Frontal cortex (tissue), 3 donors: ENCODE measurements at regions not wholly inside any gene's neighbourhood (a gene's known extent, or its start where the extent isn't known, plus 50 kb on each side); places are given as distances from the start of the nearest gene placed in this dataset.

Experiments
- DNase-seq, 2 donors: peaks; one replicate each; pipeline ENCODE4 v3.0.0; 2012; ENCODE audit warnings: low spot score in 2 of 2
- FAIRE-seq: peaks from 2 replicates; lab custom pipeline; 2012; peaks lifted over from hg19 to GRCh38; lab: Jason Lieb, UNC
- donor health status: control.
- donor health status: control.
- donor health status: control.

GRCh38 chr13:48761256-48761655 lies 107.5 kb downstream of the CYSLTR2 start:
- FAIRE-seq: no peak
- DNase-seq: no peak

GRCh38 chr13:48769107-48769704 lies 115.5 kb downstream of the CYSLTR2 start:
- DNase-seq: peak; percentile 27 to 28
- FAIRE-seq: peak; percentile 86

DNA sequence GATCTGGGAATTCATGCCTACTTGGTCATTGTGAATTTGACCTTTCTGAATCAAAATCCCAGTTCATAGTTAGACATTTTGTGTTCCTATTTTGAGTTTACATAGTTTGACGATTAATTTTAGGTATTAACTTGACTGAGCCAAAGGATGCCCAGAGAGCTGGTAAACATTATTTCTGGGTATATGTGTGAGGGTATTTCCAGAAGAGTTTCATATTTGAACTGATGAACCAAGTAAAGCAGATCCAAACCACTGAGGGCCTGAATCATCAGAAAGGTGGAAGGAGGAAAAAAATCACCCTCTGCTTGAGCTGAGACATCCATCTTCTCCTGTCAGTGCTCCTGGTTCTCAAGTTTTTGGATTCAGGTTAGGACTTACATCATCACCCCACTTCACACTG lies 116.6 kb downstream of the CYSLTR2 start:
- no peak for FAIRE-seq
- DNase-seq: no peak

- FAIRE-seq (no peak), DNase-seq (no peak)
Observed at GRCh38 chr13:48772908-48773307, 119.2 kb downstream of the CYSLTR2 start.

DNA sequence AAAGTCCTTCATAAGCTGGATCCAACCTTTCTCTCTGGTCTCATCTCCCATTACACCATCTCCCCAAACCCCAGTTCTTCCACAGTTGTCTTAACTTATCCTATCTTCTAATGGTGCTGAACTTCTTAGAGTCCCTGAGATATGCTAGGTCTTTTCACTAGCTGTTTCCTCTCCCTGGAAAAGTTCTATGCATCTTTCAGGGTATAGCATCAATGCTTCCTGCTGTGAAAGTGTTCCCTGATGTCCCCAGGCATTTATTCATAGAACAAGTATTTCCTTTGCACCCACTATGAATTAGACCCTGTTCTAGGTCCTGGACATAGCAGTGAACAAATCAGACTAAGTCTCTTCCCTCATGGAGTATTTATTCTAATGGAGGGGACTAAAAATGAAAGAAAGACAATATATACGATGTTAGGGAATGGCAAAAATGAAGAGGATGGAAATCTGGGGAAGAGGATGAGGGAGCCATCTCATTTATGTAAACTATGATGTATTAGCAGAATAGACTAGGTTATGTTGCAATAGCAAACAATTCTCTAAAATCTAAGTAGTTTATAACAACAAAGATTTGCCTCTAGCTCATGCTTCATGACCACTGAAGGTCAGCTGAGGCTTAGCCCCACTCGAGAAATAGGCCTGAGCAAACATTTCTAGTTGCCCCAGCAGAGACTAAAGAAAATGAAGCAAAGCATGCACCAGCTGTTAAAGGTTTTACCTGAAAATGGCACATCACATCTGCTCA lies 120.0 kb downstream of the CYSLTR2 start:
- DNase-seq (no peak), FAIRE-seq (no peak)

GRCh38 chr13:48775285-48775684 lies 121.6 kb downstream of the CYSLTR2 start:
- DNase-seq (no peak), FAIRE-seq (no peak)

- FAIRE-seq: no peak
- no peak for DNase-seq
Observed at GRCh38 chr13:48775804-48776203, 122.1 kb downstream of the CYSLTR2 start.

- DNase-seq: no peak
- no peak for FAIRE-seq
Observed at GRCh38 chr13:48776401-48776800, 122.7 kb downstream of the CYSLTR2 start.

GRCh38 chr13:48778610-48779009 lies 124.9 kb downstream of the CYSLTR2 start:
- no peak for FAIRE-seq

GRCh38 chr13:48780713-48781341 lies 127.1 kb downstream of the CYSLTR2 start:
- DNase-seq (no peak), FAIRE-seq (no peak)

More at GRCh38 chr13:48778610-48779009, 124.9 kb downstream of the CYSLTR2 start:
- no peak for DNase-seq

- FAIRE-seq: no peak
- DNase-seq: no peak
Observed at GRCh38 chr13:48782429-48782840, 128.7 kb downstream of the CYSLTR2 start.

DNA sequence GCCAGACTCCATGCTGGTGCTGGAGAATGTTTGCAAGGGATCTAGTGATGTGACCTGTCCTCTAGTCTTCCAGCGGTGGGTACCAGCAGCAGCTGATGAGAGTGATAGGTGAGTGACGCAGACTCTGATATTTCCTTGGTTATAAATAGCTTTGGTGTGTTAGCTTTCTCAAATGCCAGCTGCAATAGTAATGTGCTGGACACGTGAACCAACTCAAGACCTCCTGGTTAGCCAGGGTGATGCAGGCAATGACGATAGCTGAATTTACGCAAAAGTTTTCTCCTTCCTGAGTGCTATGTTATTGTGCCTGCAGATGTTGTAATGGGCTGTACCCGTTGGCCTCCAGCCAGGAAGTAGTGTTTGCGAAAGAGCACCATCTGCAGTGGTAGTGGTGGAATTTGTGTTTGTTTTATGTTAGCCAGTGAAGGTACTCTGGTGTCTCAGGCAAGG lies 129.5 kb downstream of the CYSLTR2 start:
- FAIRE-seq (no peak), DNase-seq (no peak)

GRCh38 chr13:48783695-48784230 lies 130.0 kb downstream of the CYSLTR2 start:
- FAIRE-seq (no peak), DNase-seq (no peak)

- FAIRE-seq: no peak
- DNase-seq: no peak
Observed at GRCh38 chr13:48784916-48785548, 131.3 kb downstream of the CYSLTR2 start.

GRCh38 chr13:48790199-48790598 lies 136.5 kb downstream of the CYSLTR2 start:
- DNase-seq (no peak), FAIRE-seq (no peak)

DNA sequence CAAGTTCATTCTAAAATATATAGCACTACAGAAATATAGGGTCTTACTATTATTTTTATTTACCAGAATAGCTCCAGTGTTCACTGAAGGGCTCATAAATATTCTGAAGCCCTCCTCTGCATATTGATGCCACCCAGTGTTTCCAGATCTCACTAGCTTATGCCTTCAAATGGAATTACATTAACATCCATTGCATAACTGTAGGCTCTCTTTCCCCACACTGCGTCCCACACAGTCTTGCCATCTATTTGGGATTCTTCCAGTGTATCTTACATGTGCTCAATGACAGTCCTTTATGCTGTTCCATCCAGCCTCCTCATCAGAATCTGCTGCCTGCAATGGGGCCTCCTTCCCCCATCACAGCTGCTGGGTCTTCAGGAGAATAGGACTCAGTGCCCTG lies 137.2 kb downstream of the CYSLTR2 start:
- no peak for DNase-seq
- FAIRE-seq: no peak

DNA sequence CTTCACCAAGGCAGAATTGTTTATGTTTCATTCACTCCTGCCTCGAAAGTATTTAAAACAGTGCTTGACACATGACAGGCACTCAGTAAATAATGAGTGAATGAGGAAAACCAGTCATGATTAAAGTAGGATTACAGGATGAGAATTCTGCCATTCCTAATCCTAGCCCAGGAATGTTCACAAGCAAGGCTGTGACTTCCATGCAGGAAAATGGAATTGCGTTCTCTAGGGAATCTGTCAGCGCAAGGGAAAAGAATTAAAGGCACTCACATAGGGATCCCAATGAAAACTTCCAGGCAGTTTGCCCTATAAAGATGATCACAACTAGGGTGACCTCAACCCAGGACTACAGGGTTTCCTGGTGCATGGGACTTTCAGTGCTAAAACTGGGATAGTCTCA lies 143.4 kb downstream of the CYSLTR2 start:
- no peak for DNase-seq
- FAIRE-seq: no peak

DNA sequence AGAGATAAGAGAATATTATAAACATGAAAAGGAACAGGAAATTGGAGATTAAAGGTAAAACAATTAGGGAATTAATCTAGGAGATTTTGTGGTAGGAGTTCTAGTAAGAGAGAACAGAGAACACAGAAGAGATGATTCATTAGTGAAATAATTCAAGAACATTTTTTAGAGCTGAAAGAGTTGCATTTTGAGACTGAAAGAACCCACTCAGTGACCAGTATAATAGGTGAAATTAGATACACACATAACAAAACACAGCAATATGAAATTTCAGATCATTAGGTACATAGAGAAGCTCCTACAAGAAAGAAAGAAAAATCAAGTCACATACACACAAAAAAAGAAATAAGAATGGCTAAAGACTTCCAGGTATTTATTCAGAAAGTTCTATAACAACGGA lies 144.0 kb downstream of the CYSLTR2 start:
- FAIRE-seq: no peak
- DNase-seq: no peak

DNA sequence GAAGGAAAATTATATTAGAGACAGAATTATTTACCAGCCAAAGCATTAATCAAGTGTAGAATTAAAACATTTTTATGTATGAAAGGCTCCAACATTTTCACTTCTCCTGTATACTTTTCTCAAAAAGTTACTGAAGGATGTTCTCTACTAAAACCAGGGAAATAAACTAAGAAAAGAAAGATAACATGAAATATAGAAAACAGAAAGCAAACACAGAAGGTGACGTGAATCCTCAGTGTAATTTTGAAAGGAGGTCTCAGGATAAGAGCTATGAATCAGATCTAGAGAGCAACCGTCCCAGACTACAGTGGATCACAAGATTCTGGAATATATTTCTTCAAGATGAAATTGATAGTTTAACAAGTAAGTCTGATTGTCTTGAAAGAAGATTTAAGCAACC lies 144.5 kb downstream of the CYSLTR2 start:
- no peak for FAIRE-seq
- DNase-seq: no peak

DNA sequence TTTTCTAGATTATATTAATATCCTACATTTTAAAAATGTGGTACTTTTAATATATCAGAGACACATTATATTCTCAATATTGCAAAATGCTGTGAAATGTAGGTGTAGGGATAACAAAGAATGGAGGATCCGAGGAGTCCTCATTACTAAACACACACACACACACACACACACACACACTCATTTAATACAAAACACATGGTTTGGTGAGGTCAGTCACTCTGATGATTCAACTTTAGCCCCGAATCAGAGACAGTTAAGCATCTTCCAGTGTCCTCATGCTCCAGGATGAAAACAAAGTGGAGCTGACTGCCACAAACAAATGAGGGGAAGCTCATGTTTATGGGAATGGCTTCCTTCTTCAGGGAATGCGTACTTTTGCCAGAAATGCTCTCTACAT lies 147.5 kb downstream of the CYSLTR2 start:
- FAIRE-seq: no peak
- DNase-seq: no peak
